GM18867 (cell line): ENCODE measurements at regions not wholly inside any gene's neighbourhood (a gene's known extent, or its start where the extent isn't known, plus 50 kb on each side); places are given as distances from the start of the nearest gene placed in this dataset.
"Not testable (repeated sequence)": the region's sequence is repeated elsewhere in the genome, so short reads cannot be mapped to it uniquely, and the experiment has no call there.

Source experiments
- ATAC-seq: cut with Tn5 transposase; IDR thresholded peaks from one replicate; pipeline ENCODE4 v1.9.1; 2021; ENCODE audit warnings: mild to moderate bottlenecking, moderate library complexity; ENCODE audit not compliant: unreplicated experiment

- no peak for ATAC-seq
Measured at GRCh38 chr1:222865718-222866117, 50.9 kb downstream of the DISP1 start.

DNA sequence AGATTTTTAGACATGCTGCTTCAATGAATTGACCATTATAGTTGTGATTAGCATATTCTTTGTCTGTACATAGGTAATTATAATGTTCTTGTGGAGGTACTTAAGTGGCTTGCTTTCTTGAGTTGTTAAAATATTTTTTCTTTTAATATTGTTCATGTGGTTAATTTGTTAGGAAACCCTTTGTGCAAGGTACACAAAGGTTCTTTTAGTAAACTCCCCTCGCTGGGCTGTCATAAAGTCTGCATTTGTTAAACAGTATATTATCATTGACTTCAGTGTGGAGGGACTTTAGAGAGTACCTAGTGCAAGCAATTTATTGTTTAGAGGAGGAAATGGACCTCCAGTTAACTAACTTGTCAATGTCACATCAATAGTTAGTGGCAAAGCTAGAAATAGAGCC is 52.5 kb downstream of the DISP1 start:
- no peak for ATAC-seq

- no peak for ATAC-seq
Measured at GRCh38 chr1:222876182-222876581, 61.3 kb downstream of the DISP1 start.

- ATAC-seq: no peak
Measured at GRCh38 chr1:222877854-222878253, 63.0 kb downstream of the DISP1 start.

GRCh38 chr1:222880587-222880986 is 65.7 kb downstream of the DISP1 start:
- no peak for ATAC-seq

DNA sequence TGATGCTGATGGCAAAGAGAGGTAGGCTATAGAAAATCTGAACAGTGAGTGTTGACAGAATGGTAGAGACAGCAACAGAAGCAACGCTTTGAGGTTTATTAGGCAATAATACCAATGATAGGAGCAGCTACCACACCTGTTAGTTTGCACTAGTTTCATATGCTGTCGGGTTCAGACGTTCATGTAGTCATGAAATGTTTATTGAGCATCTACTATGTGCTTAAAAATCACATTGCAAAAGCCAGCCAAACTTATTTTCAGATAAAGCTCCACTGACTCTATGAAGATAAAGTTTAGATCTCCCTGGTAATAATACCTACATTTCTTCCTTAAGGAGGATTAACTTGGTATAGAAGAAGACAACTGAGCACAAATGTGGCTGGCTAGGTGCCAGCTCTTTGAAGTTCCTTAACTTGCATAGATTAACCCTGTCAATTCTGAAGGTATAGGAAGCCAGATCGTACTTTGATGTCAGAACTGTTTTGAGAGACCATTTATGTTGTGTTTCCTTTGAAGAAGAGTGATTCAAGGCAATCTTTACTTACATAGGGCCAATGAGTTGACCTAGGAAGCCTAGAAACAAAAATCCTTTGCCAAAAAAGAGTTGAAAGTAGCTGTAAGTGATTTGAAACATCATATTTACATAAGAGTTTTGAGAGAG is 71.5 kb downstream of the DISP1 start:
- ATAC-seq: no peak

- no peak for ATAC-seq
Measured at GRCh38 chr1:222886878-222887351, 72.1 kb downstream of the DISP1 start.

DNA sequence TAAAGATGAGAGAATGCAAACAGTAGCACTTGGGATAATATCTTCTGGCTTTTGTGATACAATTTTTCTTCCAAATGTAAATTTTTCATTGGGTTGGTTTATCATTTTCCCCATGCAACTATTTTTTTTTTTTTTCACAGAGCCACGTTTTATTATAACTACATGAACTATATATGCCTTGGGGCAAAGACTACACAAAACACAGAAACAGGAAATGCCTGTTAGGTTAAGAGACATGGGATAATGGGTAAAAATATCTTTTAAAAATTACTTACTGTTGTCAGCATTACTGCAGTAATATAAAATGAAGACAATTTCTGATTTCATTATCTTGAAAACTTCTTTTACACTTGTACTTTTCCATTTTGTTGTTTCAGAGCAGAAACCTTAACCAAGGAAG is 74.6 kb downstream of the DISP1 start:
- no peak for ATAC-seq

- no peak for ATAC-seq
Measured at GRCh38 chr1:222890716-222891115, 75.9 kb downstream of the DISP1 start.

- ATAC-seq: no peak
Measured at GRCh38 chr1:222891578-222891977, 76.7 kb downstream of the DISP1 start.

DNA sequence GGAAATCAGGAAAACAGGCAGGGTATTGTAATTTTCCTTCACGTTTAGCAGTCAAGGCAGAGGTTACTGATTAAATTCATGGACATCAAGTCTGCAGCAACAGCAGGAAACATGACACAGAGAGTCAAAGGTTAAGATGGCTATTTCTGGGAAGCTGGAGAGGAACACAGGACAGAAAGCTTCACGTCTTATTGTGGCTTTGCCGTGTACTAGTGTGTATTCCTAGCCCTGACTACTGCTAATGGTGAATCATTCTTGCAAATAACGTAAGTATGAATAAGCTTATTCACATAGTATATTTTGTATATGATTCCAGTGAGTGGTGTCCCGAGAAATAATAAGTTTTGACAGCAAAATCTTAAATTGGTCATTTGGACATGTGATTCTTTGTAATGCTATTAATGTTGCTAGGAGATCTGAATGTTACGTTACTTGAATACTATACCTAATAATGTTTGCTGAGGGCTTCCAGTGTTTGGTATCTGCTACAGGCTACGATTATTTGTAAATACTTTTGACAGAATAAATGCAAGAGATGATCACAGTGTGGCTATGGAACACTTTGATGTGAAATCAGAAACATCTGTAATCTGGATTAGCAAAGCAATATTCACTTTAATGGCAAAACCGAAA is 77.4 kb downstream of the DISP1 start:
- ATAC-seq: no peak

DNA sequence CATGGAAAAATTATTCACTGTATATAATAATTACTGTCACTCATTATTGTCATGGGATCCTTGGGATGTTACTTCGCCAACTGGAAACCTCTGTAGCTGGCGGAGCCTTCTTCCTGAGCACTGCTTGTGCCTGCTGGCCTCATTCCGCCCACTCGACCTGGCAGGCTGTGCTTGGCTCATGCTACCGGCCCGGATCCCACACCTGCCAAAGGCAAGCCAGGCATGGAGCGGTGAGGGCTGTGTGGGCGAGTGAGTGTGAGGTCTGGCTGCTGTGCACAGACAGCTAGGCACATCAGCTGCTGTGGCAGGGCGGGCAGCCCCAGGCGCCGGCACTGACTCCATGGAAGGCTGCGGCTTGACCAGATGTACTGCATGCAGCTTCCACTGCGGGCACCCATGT is 78.4 kb downstream of the DISP1 start:
- ATAC-seq: no peak

GRCh38 chr1:222894331-222894730 is 79.5 kb downstream of the DISP1 start:
- no peak for ATAC-seq

- ATAC-seq: no peak
Measured at GRCh38 chr1:222896630-222897526, 82.0 kb downstream of the DISP1 start.

DNA sequence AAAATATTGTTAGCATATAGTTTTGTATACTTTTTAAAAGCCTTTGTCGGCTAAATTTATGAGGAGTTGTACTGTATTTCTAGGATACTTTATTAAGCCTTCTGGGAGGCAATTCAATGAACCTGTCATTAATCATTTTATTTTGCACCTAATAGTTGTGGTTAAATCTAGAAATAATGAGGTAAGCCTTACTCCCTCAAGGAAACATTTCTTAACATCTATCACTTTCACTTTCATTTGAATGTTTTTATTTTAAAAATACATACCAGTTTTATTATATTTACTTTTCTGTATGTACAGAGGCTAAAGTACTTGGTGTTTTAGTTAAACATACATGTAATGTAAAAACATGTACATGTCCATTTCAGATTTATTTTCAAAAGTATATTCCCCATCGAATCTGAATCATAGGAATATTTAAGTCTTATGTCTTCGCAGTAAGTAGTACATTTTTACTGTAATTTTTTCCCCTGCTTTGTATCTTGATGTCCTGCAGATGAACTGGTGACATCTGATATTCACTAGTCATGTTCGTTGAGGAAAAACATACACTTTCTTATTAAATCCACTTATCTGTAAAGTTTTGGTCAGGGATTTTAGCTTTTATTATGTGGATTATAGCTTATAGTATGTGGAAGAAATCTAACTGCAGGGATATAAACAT is 82.8 kb downstream of the DISP1 start:
- no peak for ATAC-seq

DNA sequence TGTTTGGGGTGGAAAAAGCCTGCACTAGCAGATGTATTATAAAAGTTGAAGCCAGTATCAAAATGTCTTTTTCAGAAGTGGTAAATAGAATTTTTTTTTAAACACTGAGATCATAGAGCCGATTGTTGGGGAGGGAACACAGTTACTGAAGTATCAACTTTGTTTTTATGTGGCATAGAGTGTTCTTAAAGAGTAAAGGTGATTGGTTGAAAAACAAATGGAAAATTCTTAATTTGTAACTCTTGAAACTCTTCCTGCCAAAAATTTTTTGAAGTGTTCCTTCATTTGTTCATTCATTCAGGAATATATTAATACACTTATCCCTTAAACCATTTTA is 83.3 kb downstream of the DISP1 start:
- ATAC-seq: no peak

GRCh38 chr1:222899471-222899870 is 84.6 kb downstream of the DISP1 start:
- ATAC-seq: no peak

DNA sequence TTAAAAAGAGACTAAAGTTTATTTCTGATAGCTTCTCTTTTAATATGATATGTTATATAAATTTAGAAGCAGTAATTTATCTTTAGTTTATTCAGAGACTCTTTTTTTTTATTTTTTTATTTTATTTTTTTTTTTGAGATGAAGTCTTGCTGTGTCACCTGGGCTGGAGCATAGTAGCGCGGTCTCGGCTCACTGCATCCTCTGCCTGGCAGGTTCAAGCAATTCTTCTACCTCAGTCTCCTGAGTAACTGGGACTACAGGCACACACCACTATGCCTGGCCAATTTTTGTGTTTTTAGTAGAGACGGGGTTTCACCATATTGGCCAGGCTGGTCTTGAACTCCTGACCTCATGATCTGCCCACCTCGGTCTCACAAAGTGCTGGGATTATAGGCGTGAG is 89.6 kb downstream of the DISP1 start:
- ATAC-seq: no peak

DNA sequence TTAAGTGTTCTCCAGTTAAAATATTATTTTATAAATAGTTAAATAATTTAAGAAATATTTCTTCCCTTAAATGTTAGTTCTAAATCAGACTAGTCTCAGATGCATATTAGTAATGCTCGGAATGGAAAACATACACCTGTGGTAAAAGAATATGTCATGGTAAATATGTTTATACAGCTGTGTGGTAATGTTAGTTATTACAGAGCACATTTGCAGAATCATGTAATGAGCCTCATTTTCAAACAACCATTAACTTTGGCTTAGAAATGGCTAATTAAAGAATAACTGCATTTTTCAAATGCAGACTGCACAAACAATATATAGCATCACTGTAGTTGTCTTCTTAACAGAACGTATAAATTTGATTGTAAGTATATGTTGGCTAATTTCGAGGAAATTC is 90.3 kb downstream of the DISP1 start:
- ATAC-seq: no peak

- not testable (repeated sequence) for ATAC-seq
Measured at GRCh38 chr1:222906271-222906739, 91.5 kb downstream of the DISP1 start.

DNA sequence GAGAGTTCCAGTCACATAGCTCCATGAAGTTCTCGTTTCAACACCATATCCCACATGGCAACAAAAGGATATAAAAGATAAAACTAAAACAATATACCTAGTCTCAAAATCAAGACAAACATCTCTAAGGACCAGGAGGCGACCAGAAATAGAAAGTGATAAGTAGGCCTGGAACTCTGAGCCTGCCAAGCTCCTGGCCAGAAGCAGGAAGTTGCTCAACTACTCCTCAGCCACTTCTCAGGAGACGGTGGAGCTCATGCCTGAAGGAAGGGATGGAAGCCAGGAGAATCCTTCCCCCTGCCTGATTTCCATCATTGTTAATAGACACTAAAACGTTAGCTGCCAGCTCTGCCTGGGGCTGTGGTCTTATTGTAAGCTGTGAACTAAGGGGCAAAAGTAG is 94.7 kb downstream of the DISP1 start:
- no peak for ATAC-seq
